NCI-H526 treated with DMSO at 0.1 percent for 48 hours (cell line): ENCODE measurements at regions not wholly inside any gene's neighbourhood (a gene's known extent, or its start where the extent isn't known, plus 50 kb on each side); places are given as distances from the start of the nearest gene placed in this dataset.
"Not testable (repeated sequence)": the region's sequence is repeated elsewhere in the genome, so short reads cannot be mapped to it uniquely, and the experiment has no call there.

Experiments
- DNase-seq: peaks from one replicate; lab custom pipeline; 2025; lab: John Stamatoyannopoulos, UW

- DNase-seq = not testable (repeated sequence)
These were observed 62.8 kb downstream of the ARHGAP11B start for GRCh38 chr15:30688684-30689083.

GRCh38 chr15:30690153-30690552, 64.2 kb downstream of the ARHGAP11B start:
- DNase-seq = not testable (repeated sequence)

- DNase-seq = not testable (repeated sequence)
These were observed 69.9 kb downstream of the ARHGAP11B start for GRCh38 chr15:30695811-30696210.

DNA sequence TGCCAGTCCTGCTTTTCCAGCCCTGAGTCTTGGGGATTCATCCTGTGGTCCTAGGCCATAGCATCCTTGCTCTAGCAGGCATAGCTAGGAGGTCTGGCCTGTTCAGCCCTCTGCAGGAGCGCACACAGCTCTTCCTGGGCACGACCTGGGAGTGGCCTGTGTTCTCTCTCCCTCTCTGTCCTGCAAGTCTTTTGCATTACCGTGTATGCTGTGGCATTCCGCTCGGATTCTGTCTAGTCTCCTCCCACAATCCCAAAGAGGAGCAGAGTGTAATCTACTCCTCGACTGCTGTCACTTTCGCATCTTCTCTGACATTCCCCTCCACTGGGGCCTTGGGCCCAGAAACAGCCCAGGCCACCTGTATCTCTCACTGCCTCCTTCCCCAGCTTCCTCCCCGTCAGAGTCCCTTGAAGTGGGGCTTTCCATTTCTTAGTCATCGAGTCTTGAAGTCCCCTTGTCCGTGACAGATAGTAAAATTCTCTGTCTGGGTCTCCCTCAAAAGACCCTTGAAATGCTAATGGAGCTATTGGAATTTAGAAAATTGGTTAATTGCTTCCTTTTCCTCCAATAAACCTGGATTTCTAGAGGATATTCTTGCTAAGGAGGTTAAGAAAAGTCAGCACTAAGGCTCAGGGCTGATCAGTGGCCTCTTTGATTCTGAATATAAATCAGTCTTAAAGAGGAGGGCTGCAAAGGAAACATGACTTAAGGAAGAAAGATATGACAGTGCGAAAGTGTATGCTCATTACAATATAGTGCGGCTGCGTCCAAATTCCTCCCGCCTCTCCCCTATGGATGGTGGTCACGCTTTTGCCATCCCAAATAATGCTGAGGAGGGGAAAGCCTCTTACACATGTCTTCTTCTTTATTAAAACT, 70.7 kb downstream of the ARHGAP11B start:
- DNase-seq = peak; percentile 62

DNA sequence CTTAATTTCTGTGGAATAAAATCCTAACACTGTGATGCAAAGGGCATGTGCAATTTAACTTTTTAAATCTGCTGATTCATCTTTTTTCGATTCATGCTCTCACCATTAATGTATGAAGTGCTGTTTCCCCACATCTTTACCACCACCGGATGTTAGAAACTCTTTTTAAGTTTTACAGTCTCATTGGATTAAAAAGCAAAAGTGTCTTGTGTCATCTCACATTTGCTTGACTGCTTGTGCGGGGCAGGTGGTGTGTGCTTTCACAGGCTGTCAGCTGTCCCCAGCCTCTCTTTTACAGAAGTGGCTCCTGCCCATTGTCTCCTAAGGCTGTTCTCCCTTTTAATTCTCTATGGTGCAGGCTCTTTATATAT, 71.4 kb downstream of the ARHGAP11B start:
- not testable (repeated sequence) for DNase-seq

- DNase-seq = not testable (repeated sequence)
These were observed 74.2 kb downstream of the ARHGAP11B start for GRCh38 chr15:30700006-30700597.

- DNase-seq = not testable (repeated sequence)
These were observed 82.2 kb downstream of the ARHGAP11B start for GRCh38 chr15:30707976-30708685.

DNA sequence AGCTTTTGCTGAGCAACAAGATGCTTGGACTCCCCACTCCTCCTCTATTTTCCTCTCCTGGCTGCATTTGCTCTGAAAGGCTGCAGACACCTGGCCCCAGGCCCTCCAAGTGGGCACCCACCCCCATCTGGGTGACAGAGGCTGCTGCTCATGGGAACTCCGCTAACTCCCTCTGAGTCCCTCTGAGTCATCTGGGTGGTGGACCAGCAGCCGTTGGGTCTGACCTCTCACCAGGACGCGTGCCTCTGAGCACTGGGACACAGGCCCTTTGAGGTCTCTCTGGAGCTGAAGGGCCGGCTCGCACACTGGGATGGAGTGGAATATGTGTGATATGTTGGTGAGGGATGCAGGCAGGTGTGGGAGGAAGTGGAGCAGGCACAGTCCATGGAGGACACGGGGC, 82.9 kb downstream of the ARHGAP11B start:
- not testable (repeated sequence) for DNase-seq

DNA sequence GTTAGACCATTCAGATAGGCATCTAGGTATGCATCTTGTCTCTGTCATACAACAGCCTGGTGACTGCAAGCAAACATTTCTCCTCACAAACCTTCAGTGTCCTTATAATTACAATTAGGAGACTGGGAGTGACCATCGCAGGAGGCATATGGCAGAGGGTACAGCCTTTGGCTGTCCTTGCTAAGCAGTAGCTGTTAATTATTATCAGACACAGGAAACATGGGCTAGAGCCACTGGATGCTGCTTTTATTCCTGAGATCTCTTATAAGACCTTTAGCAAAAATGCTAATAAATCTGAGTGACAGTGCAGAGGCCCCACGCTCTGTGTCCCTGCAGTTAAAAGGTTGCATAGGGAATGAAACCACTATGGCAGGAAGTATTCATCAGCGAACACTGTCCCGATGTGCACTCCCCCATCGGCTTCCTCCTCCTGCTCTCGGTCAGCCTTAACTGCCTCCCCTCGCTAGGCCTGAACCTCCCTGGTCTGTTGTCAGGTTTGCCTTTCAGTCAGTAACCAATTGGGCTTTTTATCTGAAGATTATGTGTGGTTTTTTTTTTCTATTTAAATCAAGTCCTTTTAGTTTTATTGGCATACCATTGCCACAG, 92.2 kb downstream of the ARHGAP11B start:
- DNase-seq = not testable (repeated sequence)

- DNase-seq = not testable (repeated sequence)
These were observed 93.4 kb downstream of the ARHGAP11B start for GRCh38 chr15:30719363-30719762.

GRCh38 chr15:30720825-30721224, 94.9 kb downstream of the ARHGAP11B start:
- not testable (repeated sequence) for DNase-seq

DNA sequence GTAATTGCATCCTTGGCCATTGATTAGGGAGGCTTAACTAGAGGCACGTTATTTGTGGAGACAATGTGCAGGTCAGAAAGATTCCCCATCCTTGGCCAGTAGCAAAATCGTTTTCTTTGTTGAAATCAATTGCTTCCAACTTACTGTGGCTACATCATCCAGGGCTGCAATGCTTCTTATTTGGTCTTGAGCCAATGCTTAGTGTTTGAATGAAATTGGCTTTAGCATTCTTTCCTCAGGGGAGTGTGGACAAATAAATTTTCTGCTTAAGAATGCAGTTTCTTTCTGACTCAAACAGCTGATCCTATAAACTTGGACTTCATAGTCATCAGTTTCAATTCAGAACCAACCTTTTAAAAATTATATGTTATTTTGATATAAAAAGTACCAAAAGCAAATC, 95.6 kb downstream of the ARHGAP11B start:
- not testable (repeated sequence) for DNase-seq

- DNase-seq = not testable (repeated sequence)
These were observed 97.7 kb downstream of the ARHGAP11B start for GRCh38 chr15:30723540-30724175.

GRCh38 chr15:30729880-30730590, 104.1 kb downstream of the ARHGAP11B start:
- not testable (repeated sequence) for DNase-seq

DNA sequence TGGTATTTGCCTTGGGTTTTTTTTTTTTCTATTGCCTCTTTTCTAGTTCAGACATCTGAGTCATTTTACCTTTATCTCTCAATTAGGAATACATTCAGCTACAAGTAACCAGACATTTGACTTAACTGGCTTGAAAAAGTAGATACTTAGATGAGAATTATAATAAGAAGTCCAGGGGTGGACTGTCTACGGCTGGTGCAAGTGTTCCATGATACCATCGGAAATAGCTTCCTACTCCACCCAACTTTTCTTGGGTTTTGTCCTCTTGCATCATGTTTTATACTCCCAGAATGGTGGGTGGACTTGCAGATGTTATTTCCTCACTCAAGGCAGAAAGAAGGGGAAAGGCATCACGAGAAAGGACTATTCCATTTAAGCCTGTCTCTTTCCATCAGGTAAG, 104.7 kb downstream of the ARHGAP11B start:
- DNase-seq = not testable (repeated sequence)

DNA sequence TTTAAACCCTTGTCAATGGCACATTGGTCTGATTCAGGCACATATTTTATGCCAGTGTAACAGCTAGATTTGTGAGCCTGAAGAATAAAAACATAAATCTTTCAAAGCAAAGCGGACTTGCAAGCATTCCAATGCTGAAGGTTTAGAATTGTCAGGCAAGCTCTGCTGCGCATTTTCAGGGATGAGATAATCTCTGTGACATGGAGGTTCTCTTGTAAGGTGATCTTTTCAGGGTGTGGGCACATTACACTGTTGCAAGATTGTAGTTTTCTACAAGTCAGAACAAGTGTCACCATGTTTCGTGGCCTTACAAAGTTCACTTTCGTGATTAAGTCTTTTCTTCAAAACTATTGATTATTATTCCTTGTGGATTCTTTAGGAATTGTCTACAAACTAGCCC, 106.2 kb downstream of the ARHGAP11B start:
- not testable (repeated sequence) for DNase-seq

- not testable (repeated sequence) for DNase-seq
These were observed 110.1 kb downstream of the ARHGAP11B start for GRCh38 chr15:30735884-30736564.

- DNase-seq = not testable (repeated sequence)
These were observed 116.9 kb downstream of the ARHGAP11B start for GRCh38 chr15:30742796-30743195.

DNA sequence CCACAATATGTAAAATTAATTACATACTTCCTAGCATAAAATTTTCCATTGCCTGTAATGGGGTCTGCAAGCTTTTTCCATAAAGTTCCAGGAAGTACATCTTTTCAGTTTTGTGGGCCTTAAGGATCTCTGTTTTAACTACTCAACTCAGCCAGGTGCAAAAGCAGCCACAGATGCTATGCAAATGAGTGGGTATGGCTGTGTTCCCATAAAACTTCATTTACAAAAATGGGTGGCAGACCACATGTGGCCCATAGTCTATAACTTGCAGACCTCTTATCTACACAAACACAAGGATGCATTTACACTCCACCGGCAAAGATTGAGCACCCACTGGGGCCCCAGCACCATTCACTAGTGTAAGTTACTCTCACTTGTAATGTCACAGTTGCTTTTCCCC, 123.1 kb downstream of the ARHGAP11B start:
- not testable (repeated sequence) for DNase-seq

GRCh38 chr15:30755036-30755687, 129.2 kb downstream of the ARHGAP11B start:
- not testable (repeated sequence) for DNase-seq
